Middle frontal gyrus (tissue), 1 donor: ENCODE measurements at regions not wholly inside any gene's neighbourhood (a gene's known extent, or its start where the extent isn't known, plus 50 kb on each side); places are given as distances from the start of the nearest gene placed in this dataset.
"Not testable (repeated sequence)": the region's sequence is repeated elsewhere in the genome, so short reads cannot be mapped to it uniquely, and the experiment has no call there.

Experiments used
- DNase-seq: peaks from one replicate; pipeline ENCODE4 v3.0.0-alpha.2; 2015; ENCODE audit warnings: low spot score; ENCODE audit errors: extremely low spot score

DNA sequence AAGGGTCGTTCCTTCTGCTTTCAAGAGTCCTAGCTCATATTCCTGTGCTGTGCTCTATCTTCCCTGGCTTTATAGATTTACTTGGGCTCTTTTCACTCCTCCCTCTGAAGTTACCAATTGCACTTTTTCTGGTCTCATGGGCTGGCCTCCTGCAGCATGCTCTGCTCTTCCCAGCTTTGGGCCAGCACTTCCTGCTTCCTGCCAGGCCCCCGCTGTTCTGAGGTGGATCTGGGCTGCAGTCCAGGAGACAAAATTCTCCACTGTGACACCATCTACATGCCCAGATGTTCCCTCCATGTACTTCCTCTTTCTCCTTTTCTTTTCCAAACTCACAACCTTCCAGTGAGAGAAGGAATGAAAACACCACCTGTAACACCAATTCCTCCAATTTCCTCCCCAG is 145.2 kb upstream of the PLGLB2 start:
- not testable (repeated sequence) for DNase-seq

DNA sequence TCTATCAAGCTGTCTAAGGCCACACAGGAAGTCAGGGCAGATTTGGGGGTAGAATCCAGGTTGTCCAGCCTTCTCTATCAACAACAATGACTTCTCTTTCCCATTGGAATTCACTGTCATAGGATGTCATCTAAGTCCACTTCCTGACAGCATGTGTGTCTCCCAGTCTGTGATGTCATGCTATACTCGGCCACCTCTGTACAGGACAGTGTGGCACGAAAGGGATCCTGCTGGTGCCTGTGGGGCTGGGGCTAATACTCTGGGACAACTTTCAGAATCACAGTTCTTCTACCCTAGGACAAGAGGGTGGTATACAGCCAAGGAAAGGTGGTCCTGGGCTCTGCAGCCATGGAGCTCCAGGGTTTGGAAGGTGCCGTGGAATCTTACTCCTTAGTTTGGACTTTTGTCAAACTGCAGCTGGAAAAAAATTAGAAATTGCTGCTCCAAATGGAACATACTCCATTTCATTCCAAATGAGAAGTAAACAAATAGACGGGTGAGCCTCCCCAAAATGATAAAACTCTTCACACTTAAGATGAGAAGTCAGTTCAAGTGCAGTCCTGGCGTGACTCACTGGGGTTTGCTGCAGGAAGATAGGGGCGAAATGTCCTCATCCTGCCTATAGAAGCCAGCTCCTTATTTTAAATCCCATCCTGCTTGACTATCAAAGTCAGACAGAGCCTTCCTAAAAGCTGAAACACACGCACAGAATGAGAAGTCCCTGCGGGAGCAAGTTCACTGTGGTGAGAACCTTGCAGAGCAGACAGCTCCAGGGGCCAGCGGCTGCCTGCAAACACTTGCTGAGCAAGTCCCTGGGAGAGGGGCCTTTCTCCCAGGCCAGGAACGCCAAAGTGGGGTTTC is 144.2 kb upstream of the PLGLB2 start:
- not testable (repeated sequence) for DNase-seq

DNA sequence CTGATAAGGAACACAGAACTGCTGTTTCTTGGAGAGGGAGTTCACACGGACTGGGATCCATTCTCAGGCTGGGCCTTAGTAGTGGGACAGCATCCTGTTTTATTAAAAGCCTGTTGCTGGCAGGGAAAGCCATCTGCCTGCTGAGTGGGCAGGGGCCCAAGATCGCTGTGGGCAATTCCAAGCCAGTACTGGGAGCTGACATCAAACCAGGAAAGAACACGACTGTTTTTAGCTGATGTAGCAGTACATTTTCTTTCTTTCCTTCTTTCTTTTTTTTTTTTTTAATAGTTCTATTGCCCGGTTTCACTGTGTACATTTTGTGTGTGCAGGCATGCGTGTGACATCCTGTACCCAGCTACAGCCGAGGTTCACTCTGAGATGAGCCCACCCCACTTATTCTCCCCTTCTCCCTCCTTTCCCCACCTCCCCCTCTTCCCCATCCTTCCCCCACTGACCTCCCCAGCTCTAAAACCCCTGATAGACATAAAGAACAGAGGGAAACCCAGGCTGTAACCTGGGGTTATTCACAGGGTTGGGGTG is 143.5 kb upstream of the PLGLB2 start:
- DNase-seq, result not testable (repeated sequence)

DNA sequence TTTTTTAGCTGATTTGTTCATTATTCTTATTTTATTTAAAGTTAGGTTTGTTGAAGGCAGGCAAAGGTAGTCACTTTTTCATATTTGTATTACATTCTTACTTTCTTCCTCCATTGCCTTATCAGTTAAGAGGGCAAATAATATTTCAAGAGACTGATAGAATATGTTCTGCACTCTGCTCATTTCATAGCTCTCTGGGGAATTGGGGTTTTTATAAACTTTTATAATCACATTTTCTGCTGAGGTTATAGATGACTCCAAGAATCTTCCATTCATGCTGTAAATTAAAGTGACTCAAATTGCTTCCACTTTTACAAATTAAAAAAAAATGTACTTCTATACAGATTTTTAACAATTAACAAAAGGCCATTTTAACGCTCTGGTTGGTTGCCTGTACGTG is 142.9 kb upstream of the PLGLB2 start:
- DNase-seq, result not testable (repeated sequence)

DNA sequence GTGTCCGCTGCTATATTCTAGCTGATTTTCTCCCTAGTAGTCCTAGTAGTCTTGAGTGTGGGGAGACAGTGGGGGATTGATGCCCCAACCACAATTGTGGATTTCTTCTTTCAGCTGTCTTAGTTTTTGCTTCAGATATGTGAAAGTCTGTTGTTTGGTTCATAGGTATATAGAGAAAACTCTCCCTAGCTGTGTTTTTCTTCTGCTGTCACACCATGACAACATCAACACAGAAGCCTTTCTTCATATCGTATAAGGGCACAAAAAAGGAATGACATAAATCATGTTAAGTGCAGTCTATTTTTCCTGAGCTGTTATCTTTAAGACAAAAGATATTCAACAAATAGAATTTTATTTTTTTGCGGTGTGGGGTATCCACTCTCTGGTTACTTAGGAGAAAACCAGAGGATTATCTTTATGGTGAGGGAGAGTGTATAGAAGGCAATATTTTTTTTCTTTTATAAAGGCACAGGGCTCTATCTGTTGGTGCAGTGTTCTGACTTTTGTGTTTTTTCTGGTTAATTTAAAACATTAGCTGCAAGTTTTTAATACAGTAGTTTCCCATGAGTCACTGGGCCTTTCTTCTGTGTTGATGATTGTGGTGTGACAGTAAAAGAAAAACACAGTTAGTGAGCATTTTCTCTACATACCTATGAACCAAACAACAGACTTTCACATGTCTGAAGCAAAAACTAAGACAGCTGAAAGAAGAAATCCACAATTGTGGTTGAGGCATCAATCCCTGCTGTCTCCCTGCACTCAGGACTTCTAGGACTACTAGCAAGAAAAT is 139.3 kb upstream of the PLGLB2 start:
- DNase-seq, result not testable (repeated sequence)

DNA sequence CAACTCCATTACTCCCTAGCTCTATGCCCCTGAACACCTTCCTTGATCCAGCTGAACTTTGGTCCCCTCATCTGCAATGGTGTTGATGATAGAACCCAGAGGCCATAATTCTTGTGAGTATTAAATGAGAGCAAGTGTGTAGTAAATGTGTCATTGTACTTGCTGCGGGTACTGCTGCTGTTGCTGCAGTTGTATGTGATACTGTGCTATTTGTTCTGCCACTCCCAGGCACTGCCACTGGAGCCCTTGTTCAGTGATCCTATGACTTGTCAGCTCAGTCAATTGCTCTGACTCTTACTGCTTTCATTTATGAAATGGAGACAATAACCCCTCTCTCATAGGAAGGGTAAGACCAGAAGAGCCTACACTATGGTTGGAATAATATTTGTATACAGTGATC is 136.9 kb upstream of the PLGLB2 start:
- DNase-seq, result not testable (repeated sequence)

DNA sequence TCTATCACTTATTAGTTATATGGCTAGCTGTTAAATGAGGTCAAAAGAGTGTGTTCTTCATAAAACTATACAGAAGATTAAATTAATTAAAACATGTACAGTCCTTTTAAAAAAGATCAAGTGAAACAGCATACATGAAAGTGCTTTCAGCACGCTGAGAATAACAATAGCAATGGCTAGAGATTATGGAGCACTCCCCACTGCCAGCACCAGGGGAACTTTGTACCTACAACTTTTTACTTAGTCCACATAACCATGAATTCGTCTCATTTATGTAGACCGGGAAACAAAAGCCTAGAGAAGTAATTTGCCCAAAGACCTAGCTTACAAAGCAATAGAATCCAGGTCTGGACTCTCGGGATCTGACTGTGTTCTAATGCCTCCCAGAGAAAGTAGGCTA is 136.5 kb upstream of the PLGLB2 start:
- not testable (repeated sequence) for DNase-seq

DNA sequence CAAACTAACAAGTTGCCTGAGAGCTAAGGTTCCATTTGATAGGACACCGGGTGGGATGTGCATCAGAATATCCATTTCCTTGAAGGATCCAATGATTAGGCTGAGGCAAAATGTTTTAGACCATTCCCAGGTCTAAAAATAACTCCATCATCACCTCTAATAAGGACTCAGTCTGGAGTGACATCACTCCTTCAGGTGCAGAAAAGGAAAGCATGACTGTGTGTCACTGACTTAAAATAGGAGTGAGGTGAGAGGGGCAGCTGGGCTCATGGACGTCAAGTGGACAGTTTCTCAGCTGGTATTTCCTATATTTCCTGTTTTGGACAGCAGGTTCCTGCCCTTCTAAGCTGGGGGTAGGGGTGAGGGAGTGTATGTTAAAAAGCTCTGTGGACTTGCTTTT is 135.9 kb upstream of the PLGLB2 start:
- DNase-seq, result not testable (repeated sequence)

DNA sequence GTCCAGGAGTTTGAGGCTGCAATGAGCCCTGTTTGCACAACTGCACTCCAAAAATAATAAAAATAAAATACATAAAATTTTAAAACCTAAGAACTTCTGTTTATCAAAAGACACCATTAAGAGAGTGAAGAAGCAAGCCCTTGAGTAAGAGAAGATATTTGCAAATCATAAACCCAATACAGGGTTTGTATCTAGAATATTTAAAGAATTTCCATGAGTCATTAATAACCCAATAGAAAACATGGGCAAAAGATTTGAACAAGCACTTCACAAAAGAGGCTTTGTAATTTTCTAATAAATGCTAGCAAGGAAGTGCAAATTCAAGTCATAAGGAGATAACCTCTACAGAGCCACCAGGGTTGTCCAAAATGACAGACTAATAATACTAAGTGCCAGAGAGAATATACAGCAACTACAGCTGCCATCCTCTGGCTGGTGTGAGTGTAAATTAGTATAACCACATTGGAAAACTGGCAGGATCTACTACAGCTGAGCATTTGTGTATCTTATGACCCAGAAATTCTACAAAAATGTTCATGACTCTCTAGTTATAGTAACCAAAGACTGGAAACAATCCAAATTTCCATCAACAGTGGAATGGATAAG is 133.0 kb upstream of the PLGLB2 start:
- not testable (repeated sequence) for DNase-seq

DNA sequence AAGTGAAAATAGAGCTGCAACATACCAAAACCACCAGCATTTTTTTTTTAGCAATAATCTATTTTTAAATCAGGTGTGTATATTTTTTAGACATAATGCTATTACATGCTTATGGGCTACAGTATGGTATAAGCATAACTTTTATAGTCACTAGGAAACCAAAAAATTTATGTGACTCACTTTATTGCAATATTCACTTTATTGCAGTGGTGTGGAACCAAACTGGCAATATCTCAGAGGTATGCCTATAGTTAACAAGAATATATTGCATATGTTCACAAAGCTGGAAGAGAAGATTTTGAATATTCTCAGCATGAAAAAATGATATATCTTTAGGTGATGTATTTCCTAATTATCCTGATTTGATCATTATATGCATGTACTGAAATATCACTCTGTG is 128.8 kb upstream of the PLGLB2 start:
- DNase-seq, result not testable (repeated sequence)

DNA sequence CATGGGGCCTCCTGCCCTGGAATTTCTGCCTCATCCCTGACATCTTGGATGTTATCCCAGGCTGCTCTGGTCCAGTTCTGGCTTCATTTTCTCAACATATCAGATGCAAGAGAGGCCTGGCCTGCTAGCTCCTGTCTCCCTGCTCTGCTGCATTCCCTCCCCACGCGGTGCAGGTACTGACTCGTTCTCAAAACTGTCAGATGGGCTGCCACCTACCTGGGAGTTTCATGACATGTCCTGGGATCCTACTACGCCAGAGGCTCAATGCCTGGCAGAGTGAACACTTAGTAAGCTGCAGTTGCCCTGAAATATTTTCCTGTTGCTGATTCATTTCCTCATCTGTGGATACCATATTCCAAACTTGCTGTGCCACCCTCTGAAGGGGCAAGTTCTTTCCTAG is 126.7 kb upstream of the PLGLB2 start:
- not testable (repeated sequence) for DNase-seq

DNA sequence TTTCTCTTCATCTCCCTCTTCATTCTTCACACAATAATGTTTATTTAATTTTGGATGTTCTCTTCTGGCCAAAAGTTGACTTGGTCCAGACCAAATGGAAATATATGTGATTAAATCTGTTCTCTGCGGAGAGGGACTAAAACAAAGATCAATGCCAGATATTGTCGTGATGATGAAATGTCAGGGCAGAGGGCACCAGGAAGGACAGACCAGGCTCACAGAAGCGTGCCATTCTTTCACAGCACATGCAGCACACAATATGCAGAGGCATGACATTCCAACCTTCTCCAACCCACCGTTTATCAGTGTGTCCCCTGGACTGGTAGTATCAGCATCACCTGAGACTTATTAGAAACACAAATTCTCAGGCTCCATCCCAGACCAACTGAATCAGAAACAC is 125.2 kb upstream of the PLGLB2 start:
- DNase-seq, result not testable (repeated sequence)

DNA sequence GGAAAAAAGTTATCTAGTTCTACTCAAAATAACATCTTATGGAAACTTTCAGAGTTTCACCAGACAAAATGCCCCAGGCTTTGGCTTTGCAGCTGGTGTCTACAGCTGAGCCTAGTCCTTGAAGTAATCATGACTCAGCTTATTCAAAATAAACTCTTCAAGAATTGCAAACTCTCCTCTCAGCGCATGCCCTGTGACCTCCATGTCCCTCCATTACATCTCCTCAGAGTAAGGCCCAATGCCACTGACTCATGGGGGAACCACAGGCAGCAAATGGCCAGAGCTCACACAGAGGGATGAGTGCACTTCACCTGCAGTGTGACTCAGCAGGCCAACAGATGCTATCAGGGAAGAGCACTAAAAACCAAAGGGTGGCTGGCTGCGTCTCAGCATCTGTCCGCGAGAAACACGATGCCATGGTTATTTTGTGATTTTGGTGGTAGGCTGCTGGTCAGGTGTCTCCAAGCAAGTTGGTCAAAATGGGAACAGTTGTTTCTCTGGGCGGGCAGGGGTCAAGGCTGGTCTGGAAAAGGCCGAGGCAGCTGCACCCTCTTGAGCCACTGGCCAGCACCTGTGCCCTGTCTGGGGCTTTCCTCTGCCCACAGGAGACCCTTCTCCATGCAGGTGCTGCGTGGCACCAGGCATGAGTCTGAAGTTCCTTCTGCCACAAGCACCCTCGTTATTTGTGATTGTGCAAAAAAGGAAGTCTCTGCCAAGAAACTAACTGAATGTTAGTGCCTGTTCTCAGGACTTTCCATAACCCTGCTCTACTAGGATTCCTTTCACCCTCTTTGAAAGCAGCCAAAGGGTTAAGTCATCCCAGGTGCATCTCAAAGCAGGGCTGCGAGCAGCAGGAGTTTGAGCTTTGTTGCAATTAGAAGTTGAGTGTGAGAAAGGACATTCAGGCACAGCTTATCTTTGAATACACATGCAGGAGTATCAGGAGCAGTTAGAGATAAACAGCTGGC is 118.1 kb upstream of the PLGLB2 start:
- not testable (repeated sequence) for DNase-seq

DNA sequence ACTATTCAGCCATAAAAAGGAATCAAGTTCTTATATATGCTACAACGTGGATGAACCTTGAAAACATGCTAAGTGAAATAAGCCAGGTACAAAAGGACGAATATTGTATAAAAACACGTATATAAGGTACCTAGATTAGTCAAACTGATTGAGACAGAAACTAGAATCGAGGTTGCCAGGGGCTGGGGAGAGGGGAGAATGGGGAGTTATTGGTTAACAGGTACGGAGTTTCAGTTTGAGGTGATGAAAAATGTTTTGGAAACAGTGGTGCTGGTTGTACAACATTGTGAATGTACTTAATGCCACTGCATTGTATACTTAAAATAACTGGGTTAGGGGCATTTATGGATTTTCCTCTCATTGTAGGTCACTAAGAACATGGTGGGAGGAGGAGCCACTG is 117.0 kb upstream of the PLGLB2 start:
- DNase-seq, result not testable (repeated sequence)

DNA sequence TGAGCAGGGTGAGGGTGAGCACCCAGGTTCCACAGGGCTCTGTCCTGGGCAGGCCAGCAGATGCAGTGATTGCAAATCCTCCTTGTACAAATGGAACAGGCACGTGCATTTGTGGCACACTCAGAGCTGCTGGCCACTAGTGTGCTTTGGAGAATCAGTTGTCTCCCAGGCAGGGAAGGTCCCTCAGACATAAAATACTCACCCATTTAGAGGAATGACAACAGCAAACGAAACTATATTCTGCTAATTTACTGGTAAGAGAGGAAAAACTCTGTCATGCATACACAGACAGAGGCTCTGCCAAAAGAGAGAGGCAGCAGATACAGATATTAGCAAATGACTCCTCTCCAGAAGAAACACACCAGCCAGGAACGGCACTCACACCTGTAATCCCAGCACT is 116.5 kb upstream of the PLGLB2 start:
- not testable (repeated sequence) for DNase-seq

DNA sequence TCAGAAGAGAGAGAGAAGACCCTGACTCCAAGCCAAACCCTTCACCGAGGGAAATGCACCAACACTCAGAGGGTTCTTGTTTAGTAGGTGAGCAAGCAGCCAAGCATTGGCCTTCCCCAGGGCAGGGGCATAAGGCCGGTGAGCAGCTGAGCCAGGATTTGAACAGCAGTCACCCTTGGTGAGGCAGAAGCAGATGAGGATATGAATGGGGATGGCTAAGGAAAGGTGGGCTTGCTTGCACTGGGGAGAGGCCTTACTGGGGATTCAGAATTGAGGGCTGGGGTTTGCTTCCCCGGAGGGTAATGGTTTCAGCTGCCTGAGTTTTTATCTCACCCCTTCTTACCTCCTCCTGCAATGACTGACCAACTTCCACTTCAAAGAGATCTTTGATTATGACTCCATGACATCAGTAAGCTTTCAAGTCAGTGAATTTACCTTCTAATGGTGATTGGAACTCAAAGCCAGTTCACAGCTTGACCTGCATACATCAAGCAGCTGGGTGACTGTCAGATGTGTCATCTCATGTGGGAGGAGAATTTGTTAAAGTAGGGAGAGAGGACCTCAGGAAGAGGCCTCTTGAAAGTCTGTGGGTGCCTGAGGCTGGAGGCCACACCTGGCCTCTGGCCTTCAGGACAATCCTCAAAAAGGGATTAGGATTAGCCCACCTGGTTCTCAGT is 114.5 kb upstream of the PLGLB2 start:
- DNase-seq, result not testable (repeated sequence)

DNA sequence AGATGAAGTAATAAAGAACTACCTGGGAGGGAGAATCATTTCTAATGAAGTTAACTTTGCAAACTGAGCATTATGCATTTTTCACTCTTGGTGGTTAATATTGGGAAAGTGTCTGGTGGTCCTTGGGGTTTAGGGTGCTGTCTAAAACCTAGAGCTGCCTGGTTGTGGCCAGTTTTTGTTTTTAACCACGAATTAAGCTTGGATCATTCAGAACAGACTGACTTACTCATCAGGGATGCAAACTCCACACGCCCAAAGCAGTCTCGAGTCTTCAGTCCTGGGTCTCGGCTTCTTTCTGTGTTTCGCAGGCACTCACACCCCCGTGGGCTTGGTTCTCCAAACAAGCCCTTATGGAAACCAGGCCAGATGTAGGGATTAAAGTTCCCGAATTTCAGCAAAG is 113.8 kb upstream of the PLGLB2 start:
- DNase-seq, result not testable (repeated sequence)

DNA sequence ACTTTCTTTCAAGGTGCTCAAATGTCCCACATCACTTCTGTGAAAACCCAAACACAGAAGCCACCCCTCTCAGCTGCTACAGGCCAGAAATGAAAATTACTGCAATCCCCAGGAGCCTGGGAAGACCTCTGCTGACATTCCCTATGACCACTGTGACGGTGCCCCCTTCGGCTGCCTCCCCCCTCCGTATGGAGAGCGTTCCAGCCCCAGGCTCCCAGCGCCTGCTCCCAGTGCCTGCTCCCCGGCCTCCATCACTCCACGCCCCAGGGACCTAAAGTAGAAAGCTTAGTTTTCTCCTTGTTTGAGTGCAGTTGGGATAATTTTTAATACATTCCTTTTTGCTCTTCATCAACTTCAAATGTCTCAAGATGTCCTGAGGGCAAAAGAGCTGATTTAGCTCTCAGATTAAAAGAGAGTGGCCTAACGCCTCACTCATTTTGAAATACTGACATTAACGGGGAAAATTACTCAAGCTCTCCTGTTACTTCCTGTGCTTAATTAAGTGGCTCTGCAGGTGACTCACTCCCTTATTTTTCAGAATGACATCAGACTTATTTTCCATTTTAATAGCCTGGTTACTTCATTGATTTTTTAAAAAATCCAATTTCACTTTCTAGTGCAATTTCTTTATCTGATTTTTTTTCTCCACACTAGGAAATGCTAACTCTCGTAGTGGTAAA is 112.8 kb upstream of the PLGLB2 start:
- DNase-seq, result not testable (repeated sequence)

DNA sequence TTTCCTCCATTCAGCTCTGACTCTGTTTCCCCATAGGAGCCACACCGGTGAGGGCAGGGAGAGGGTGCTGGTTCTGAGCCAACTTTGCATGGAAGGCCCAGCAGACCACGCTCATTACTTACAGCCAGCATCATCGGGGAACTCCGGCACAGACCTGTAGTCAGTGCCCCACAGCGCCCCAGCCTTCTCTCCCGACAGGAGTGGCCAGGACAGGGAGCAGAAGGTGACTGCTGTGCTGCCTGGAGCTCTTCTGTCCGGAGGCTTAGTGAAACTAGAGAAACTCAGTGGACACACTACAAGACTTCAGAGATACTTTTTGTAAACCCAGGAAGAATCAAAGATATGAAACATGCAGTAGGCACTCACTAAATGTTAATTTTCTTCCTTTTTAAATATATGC is 111.6 kb upstream of the PLGLB2 start:
- not testable (repeated sequence) for DNase-seq
